Peyer's patch (tissue), 4 donors: ENCODE measurements at regions not wholly inside any gene's neighbourhood (a gene's known extent, or its start where the extent isn't known, plus 50 kb on each side); places are given as distances from the start of the nearest gene placed in this dataset.
"Not testable (repeated sequence)": the region's sequence is repeated elsewhere in the genome, so short reads cannot be mapped to it uniquely, and the experiment has no call there.

ENCODE experiments used
- DNase-seq, 3 donors: peaks; one replicate each; pipeline ENCODE4 v3.0.0-alpha.2; 2017 to 2019
- H3K27ac ChIP-seq, 4 donors: fragments of 200-600 bp; sonication (generic); one replicate each; pipeline ENCODE4 v1.5.1; 2016 to 2019
- H3K27me3 ChIP-seq, 2 donors: fragments of 200-600 bp; sonication (generic); one replicate each; pipeline ENCODE4 v1.5.1; 2019
- H3K36me3 ChIP-seq, 3 donors: fragments of 200-600 bp; sonication (generic); one replicate each; pipeline ENCODE4 v1.5.1; 2016 to 2019
- H3K4me1 ChIP-seq, 4 donors: fragments of 200-600 bp; sonication (generic); one replicate each; pipeline ENCODE4 v1.5.1; 2016 to 2019
- H3K4me3 ChIP-seq, 4 donors: fragments of 200-600 bp; sonication (generic); 1 replicate in 3 of 4; 2 replicates in 1 of 4; pipeline ENCODE4 v1.5.1; 2016 to 2019; ENCODE audit warnings: mild to moderate bottlenecking in 1 of 4
- H3K9me3 ChIP-seq, 4 donors: fragments of 200-600 bp; sonication (generic); one replicate each; pipeline ENCODE4 v1.5.1; 2016 to 2019; ENCODE audit warnings: mild to moderate bottlenecking in 1 of 4
- CTCF ChIP-seq, 6 experiments: fragments of 450-650 bp in 4 of 6; fragments of 200-600 bp in 2 of 6; sonication (generic) in 1 of 6; IDR thresholded peaks; one replicate each; pipeline ENCODE4 v1.5.1; 2017 to 2019; ENCODE audit warnings: antibody characterized with exemption in 6 of 6, mild to moderate bottlenecking in 3 of 6, moderate library complexity in 1 of 6
- POLR2A ChIP-seq, 2 donors: fragments of 450-650 bp; IDR thresholded peaks; one replicate each; pipeline ENCODE4 v1.5.1; 2017; ENCODE audit warnings: antibody characterized with exemption in 2 of 2, mild to moderate bottlenecking in 2 of 2, moderate library complexity in 2 of 2

GRCh38 chr3:145457825-145458552, 703.0 kb downstream of the PLOD2 start:
- no peak for DNase-seq
- TF ChIP-seq POLR2A (IDR thresholded peaks at IDR 0.05) (no peak), CTCF (IDR thresholded peaks at IDR 0.05) (no peak)
- H3K36me3 ChIP-seq = no peaks in the 10 kb centered on the region

GRCh38 chr3:145459681-145460080, 701.3 kb downstream of the PLOD2 start:
- not testable (repeated sequence) for H3K36me3 ChIP-seq, H3K4me3 ChIP-seq, H3K27me3 ChIP-seq, H3K9me3 ChIP-seq, DNase-seq, H3K4me1 ChIP-seq, H3K27ac ChIP-seq

More at GRCh38 chr3:145457825-145458552, 703.0 kb downstream of the PLOD2 start:
- no peaks in the 10 kb centered on the region for H3K9me3 ChIP-seq
- no peak overlapping the region for H3K27ac ChIP-seq
- H3K4me3 ChIP-seq = no peak overlapping the region
- no peaks in the 10 kb centered on the region for H3K4me1 ChIP-seq
- no peaks in the 10 kb centered on the region for H3K27me3 ChIP-seq

GRCh38 chr3:145471976-145472375, 689.0 kb downstream of the PLOD2 start:
- TF ChIP-seq CTCF (IDR thresholded peaks at IDR 0.05) (no peak), POLR2A (IDR thresholded peaks at IDR 0.05) (no peak)
- Histone ChIP-seq H3K27ac (no peak overlapping the region), H3K36me3 (no peaks in the 10 kb centered on the region), H3K4me3 (no peak overlapping the region), H3K4me1 (no peaks in the 10 kb centered on the region), H3K27me3 (no peaks in the 10 kb centered on the region), H3K9me3 (no peaks in the 10 kb centered on the region)
- no peak for DNase-seq

GRCh38 chr3:145482735-145483134, 678.2 kb downstream of the PLOD2 start:
- H3K4me1 ChIP-seq, H3K9me3 ChIP-seq, H3K27ac ChIP-seq, H3K27me3 ChIP-seq, DNase-seq, H3K36me3 ChIP-seq, H3K4me3 ChIP-seq: not testable (repeated sequence)

- Histone ChIP-seq H3K9me3 (no peaks in the 10 kb centered on the region), H3K27me3 (no peaks in the 10 kb centered on the region), H3K4me1 (no peaks in the 10 kb centered on the region), H3K27ac (no peak overlapping the region), H3K4me3 (no peak overlapping the region), H3K36me3 (no peaks in the 10 kb centered on the region)
- DNase-seq = no peak
- no peak for TF ChIP-seq POLR2A (IDR thresholded peaks at IDR 0.05)
- TF ChIP-seq CTCF (IDR thresholded peaks at IDR 0.05) = no peak
Observed at GRCh38 chr3:145483992-145484391, 677.0 kb downstream of the PLOD2 start.

GRCh38 chr3:145489011-145489410, 672.0 kb downstream of the PLOD2 start:
- Histone ChIP-seq H3K27ac (no peak overlapping the region), H3K9me3 (no peaks in the 10 kb centered on the region), H3K36me3 (no peaks in the 10 kb centered on the region), H3K4me1 (no peaks in the 10 kb centered on the region), H3K27me3 (no peaks in the 10 kb centered on the region), H3K4me3 (no peak overlapping the region)
- TF ChIP-seq POLR2A (IDR thresholded peaks at IDR 0.05) (no peak), CTCF (IDR thresholded peaks at IDR 0.05) (no peak)
- DNase-seq = no peak
